ENCODE measurements at regions not wholly inside any gene's neighbourhood (a gene's known extent, or its start where the extent isn't known, plus 50 kb on each side); places are given as distances from the start of the nearest gene placed in this dataset.

- Histone ChIP-seq H3K9me3 (ENCODE audit: insufficient read depth, low read depth, low read length) (peaks cover 2% of the 10 kb centered on the region), H4K12ac (ENCODE audit: low read depth, low read length) (no peak overlapping the region), H2AK5ac (ENCODE audit: low read length) (no peak overlapping the region), H4K8ac (ENCODE audit: low read depth, low read length) (no peak overlapping the region), H2BK12ac (ENCODE audit: low read length) (no peak overlapping the region), H3K14ac (ENCODE audit: low read length) (no peak overlapping the region), H3K23ac (ENCODE audit: low read length) (no peak overlapping the region), H2BK120ac (ENCODE audit: insufficient read depth, low read length, poor library complexity) (no peak overlapping the region), H3K9ac (ENCODE audit: low read length) (no peak overlapping the region), H3K27me3 (ENCODE audit: insufficient read depth, low read length) (no peaks in the 10 kb centered on the region), H2BK5ac (ENCODE audit: low read depth, low read length, poor library complexity) (no peak overlapping the region), H3K4me3 (ENCODE audit: low read depth, low read length) (no peak overlapping the region), H2AFZ (ENCODE audit: insufficient read depth, low read length, poor library complexity) (no peak overlapping the region), H3K79me1 (ENCODE audit: low read length) (peaks cover 2% of the 10 kb centered on the region), H3K36me3 (ENCODE audit: control insufficient read depth in 1 of 2, insufficient read depth in 2 of 2, low read length in 2 of 2) (no peaks in the 10 kb centered on the region), H4K91ac (ENCODE audit: low read depth, low read length) (no peak overlapping the region), H3K18ac (ENCODE audit: low read length) (no peak overlapping the region), H3K27ac (ENCODE audit: low read depth, low read length) (no peak overlapping the region), H3K4me1 (ENCODE audit: control insufficient read depth in 1 of 2, insufficient read depth in 2 of 2, low read length in 2 of 2) (no peaks in the 10 kb centered on the region), H3K4ac (ENCODE audit: low read depth, low read length) (no peak overlapping the region), H3K79me2 (ENCODE audit: control insufficient read depth, insufficient read depth, low read length, poor library complexity) (no peaks in the 10 kb centered on the region), H3K4me2 (ENCODE audit: low read length) (no peak overlapping the region)
- whole genome bisulfite sequencing (ENCODE audit: extremely low coverage, insufficient coverage, insufficient read length) = no CpG with 5 or more reads among the region's 4 CpGs
- no peak for DNase-seq
These were observed 206.0 kb upstream of the HMCN1 start for GRCh38 chr1:185528084-185528676.

DNA sequence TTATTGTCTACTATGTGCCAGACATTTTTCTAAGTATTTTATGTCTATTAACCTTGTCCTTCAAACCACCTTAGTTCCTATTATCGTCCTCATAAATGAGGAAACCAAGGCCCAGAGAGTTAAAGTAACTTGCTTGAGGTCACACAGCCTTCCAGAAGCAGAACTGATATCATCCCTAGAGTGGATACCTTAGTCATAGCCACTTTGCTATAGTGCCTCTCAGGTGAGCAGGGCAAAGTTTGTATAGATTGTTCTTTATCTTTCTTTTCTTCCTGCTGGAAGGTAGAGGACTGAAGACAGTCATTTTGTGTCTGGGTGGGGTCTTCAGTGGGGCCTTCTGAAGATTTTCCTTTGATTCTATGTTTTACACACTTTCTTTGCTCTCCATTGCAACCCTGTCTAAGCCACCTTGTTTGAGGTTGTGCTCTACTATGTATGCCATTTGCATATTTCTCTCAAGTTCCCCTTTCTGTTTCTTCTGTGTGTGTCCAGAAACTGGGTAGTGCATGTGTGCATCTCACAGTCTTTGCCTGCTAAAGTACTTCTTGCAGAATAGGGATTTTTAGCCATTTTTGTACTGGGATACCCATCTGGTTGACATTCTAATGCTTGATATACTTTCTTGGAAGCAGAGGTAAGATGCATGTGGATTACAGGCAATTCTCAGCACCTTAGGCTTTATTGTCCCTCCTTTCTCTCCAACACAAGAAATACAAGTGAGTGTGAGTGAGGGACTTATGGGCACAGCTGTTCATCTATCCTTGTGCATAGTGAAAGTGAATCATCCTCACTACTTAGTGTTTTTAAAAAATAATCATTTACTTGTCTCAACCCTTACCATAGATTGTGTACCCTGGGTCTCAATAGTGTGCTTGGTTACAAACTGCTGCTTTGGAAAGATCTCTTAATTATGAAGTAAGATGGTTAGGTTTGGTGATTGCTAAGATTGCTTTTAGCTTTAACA lies 207.6 kb upstream of the HMCN1 start:
- H4K8ac ChIP-seq (ENCODE audit: low read depth, low read length) = no peak overlapping the region
- H3K36me3 ChIP-seq (ENCODE audit: control insufficient read depth in 1 of 2, insufficient read depth in 2 of 2, low read length in 2 of 2) = no peaks in the 10 kb centered on the region
- WGBS (ENCODE audit: extremely low coverage, insufficient coverage, insufficient read length) = no CpG with 5 or more reads among the region's 1 CpG
- DNase-seq = no peak
- H3K4me3 ChIP-seq (ENCODE audit: low read depth, low read length) = no peak overlapping the region
- no peak overlapping the region for H3K27ac ChIP-seq (ENCODE audit: low read depth, low read length)
- no peak overlapping the region for H4K12ac ChIP-seq (ENCODE audit: low read depth, low read length)
- peaks cover 2% of the 10 kb centered on the region for H3K9me3 ChIP-seq (ENCODE audit: insufficient read depth, low read depth, low read length)
- no peak overlapping the region for H2BK120ac ChIP-seq (ENCODE audit: insufficient read depth, low read length, poor library complexity)
- H3K18ac ChIP-seq (ENCODE audit: low read length) = no peak overlapping the region
- H2BK12ac ChIP-seq (ENCODE audit: low read length) = peak overlapping the region; percentile 44
- peaks cover 2% of the 10 kb centered on the region for H3K79me1 ChIP-seq (ENCODE audit: low read length)
- no peak overlapping the region for H4K91ac ChIP-seq (ENCODE audit: low read depth, low read length)
- no peaks in the 10 kb centered on the region for H3K4me1 ChIP-seq (ENCODE audit: control insufficient read depth in 1 of 2, insufficient read depth in 2 of 2, low read length in 2 of 2)
- H3K4me2 ChIP-seq (ENCODE audit: low read length) = no peak overlapping the region
- H2BK5ac ChIP-seq (ENCODE audit: low read depth, low read length, poor library complexity) = no peak overlapping the region
- H3K27me3 ChIP-seq (ENCODE audit: insufficient read depth, low read length) = no peaks in the 10 kb centered on the region
- H2AFZ ChIP-seq (ENCODE audit: insufficient read depth, low read length, poor library complexity) = no peak overlapping the region
- H3K9ac ChIP-seq (ENCODE audit: low read length) = no peak overlapping the region
- H3K79me2 ChIP-seq (ENCODE audit: control insufficient read depth, insufficient read depth, low read length, poor library complexity) = no peaks in the 10 kb centered on the region
- H3K4ac ChIP-seq (ENCODE audit: low read depth, low read length) = no peak overlapping the region
- no peak overlapping the region for H3K23ac ChIP-seq (ENCODE audit: low read length)
- H3K14ac ChIP-seq (ENCODE audit: low read length) = no peak overlapping the region
- H2AK5ac ChIP-seq (ENCODE audit: low read length) = no peak overlapping the region

- H2BK5ac ChIP-seq (ENCODE audit: low read depth, low read length, poor library complexity) = no peak overlapping the region
- no peak overlapping the region for H4K91ac ChIP-seq (ENCODE audit: low read depth, low read length)
- no peaks in the 10 kb centered on the region for H3K27me3 ChIP-seq (ENCODE audit: insufficient read depth, low read length)
- WGBS (ENCODE audit: extremely low coverage, insufficient coverage, insufficient read length) = no CpG with 5 or more reads among the region's 2 CpGs
- H4K12ac ChIP-seq (ENCODE audit: low read depth, low read length) = no peak overlapping the region
- no peaks in the 10 kb centered on the region for H3K79me2 ChIP-seq (ENCODE audit: control insufficient read depth, insufficient read depth, low read length, poor library complexity)
- peaks cover 2% of the 10 kb centered on the region for H3K79me1 ChIP-seq (ENCODE audit: low read length)
- peak; percentile 39 to 79 for DNase-seq
- H2BK120ac ChIP-seq (ENCODE audit: insufficient read depth, low read length, poor library complexity) = no peak overlapping the region
- H4K8ac ChIP-seq (ENCODE audit: low read depth, low read length) = no peak overlapping the region
- H3K4ac ChIP-seq (ENCODE audit: low read depth, low read length) = no peak overlapping the region
- no peaks in the 10 kb centered on the region for H3K4me1 ChIP-seq (ENCODE audit: control insufficient read depth in 1 of 2, insufficient read depth in 2 of 2, low read length in 2 of 2)
- H3K36me3 ChIP-seq (ENCODE audit: control insufficient read depth in 1 of 2, insufficient read depth in 2 of 2, low read length in 2 of 2) = peaks cover 0 to 1% of the 10 kb centered on the region in 2 experiments
- no peak overlapping the region for H3K4me3 ChIP-seq (ENCODE audit: low read depth, low read length)
- H3K9ac ChIP-seq (ENCODE audit: low read length) = no peak overlapping the region
- no peak overlapping the region for H2AFZ ChIP-seq (ENCODE audit: insufficient read depth, low read length, poor library complexity)
- H3K4me2 ChIP-seq (ENCODE audit: low read length) = no peak overlapping the region
- no peak overlapping the region for H2AK5ac ChIP-seq (ENCODE audit: low read length)
- no peak overlapping the region for H2BK12ac ChIP-seq (ENCODE audit: low read length)
- H3K23ac ChIP-seq (ENCODE audit: low read length) = no peak overlapping the region
- peaks cover 2% of the 10 kb centered on the region for H3K9me3 ChIP-seq (ENCODE audit: insufficient read depth, low read depth, low read length)
- H3K14ac ChIP-seq (ENCODE audit: low read length) = no peak overlapping the region
- no peak overlapping the region for H3K27ac ChIP-seq (ENCODE audit: low read depth, low read length)
- H3K18ac ChIP-seq (ENCODE audit: low read length) = no peak overlapping the region
These were observed 203.3 kb upstream of the IVNS1ABP start for GRCh38 chr1:185520188-185520920.

GRCh38 chr1:185517808-185518419 lies 200.9 kb upstream of the IVNS1ABP start:
- no peak for DNase-seq
- H4K8ac ChIP-seq (ENCODE audit: low read depth, low read length) = no peak overlapping the region
- H2BK12ac ChIP-seq (ENCODE audit: low read length) = no peak overlapping the region
- H3K4me2 ChIP-seq (ENCODE audit: low read length) = no peak overlapping the region
- H3K14ac ChIP-seq (ENCODE audit: low read length) = no peak overlapping the region
- H2BK120ac ChIP-seq (ENCODE audit: insufficient read depth, low read length, poor library complexity) = no peak overlapping the region
- H3K9ac ChIP-seq (ENCODE audit: low read length) = no peak overlapping the region
- H3K4ac ChIP-seq (ENCODE audit: low read depth, low read length) = no peak overlapping the region
- no peak overlapping the region for H3K18ac ChIP-seq (ENCODE audit: low read length)
- H2AK5ac ChIP-seq (ENCODE audit: low read length) = no peak overlapping the region
- H3K36me3 ChIP-seq (ENCODE audit: control insufficient read depth in 1 of 2, insufficient read depth in 2 of 2, low read length in 2 of 2) = peaks cover 0 to 1% of the 10 kb centered on the region in 2 experiments
- no peaks in the 10 kb centered on the region for H3K79me1 ChIP-seq (ENCODE audit: low read length)
- no peaks in the 10 kb centered on the region for H3K27me3 ChIP-seq (ENCODE audit: insufficient read depth, low read length)
- H2BK5ac ChIP-seq (ENCODE audit: low read depth, low read length, poor library complexity) = no peak overlapping the region
- H3K4me1 ChIP-seq (ENCODE audit: control insufficient read depth in 1 of 2, insufficient read depth in 2 of 2, low read length in 2 of 2) = no peaks in the 10 kb centered on the region
- H3K79me2 ChIP-seq (ENCODE audit: control insufficient read depth, insufficient read depth, low read length, poor library complexity) = no peaks in the 10 kb centered on the region
- H3K27ac ChIP-seq (ENCODE audit: low read depth, low read length) = no peak overlapping the region
- H4K91ac ChIP-seq (ENCODE audit: low read depth, low read length) = no peak overlapping the region
- no peak overlapping the region for H3K4me3 ChIP-seq (ENCODE audit: low read depth, low read length)
- H3K9me3 ChIP-seq (ENCODE audit: insufficient read depth, low read depth, low read length) = no peaks in the 10 kb centered on the region
- H2AFZ ChIP-seq (ENCODE audit: insufficient read depth, low read length, poor library complexity) = no peak overlapping the region
- no peak overlapping the region for H4K12ac ChIP-seq (ENCODE audit: low read depth, low read length)
- no CpG with 5 or more reads among the region's 2 CpGs for WGBS (ENCODE audit: extremely low coverage, insufficient coverage, insufficient read length)
- no peak overlapping the region for H3K23ac ChIP-seq (ENCODE audit: low read length)
